Stimulated activated CD4-positive, alpha-beta T cell treated with anti-CD3 and anti-CD28 coated beads, TNF-alpha, amount 100 ng/mL, for 48 hours (primary cell): ENCODE measurements at regions not wholly inside any gene's neighbourhood (a gene's known extent, or its start where the extent isn't known, plus 50 kb on each side); places are given as distances from the start of the nearest gene placed in this dataset.

Experiments used
- DNase-seq, 3 donors: peaks; one replicate each; pipeline ENCODE4 v3.0.0-alpha.2; 2020; ENCODE audit warnings: low read depth in 3 of 3

DNA sequence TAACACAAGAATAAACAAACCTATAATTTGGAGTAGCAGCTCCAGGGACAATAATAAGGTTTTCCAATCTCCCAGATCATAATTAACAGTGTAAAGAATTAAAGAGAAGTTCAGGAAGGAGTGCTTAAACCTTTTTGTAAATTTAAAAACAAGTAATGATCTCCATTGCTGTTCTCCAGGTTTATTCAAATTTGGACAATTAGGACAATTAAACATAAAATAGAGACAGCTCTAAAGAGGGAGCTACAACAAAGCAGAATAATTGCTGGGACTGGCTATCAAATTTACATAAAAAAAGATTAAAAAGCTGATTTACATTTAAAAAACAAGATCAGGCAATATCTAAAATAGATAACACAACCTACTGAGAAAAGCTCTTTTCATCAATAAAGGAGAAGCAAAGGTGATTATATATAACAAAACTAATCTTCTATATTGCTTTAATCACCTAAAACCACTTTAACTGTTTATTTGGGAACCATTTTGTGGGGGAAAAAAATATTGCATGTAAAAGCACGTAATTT, 80.1 kb upstream of the CREB1 start:
- no peak for DNase-seq

DNA sequence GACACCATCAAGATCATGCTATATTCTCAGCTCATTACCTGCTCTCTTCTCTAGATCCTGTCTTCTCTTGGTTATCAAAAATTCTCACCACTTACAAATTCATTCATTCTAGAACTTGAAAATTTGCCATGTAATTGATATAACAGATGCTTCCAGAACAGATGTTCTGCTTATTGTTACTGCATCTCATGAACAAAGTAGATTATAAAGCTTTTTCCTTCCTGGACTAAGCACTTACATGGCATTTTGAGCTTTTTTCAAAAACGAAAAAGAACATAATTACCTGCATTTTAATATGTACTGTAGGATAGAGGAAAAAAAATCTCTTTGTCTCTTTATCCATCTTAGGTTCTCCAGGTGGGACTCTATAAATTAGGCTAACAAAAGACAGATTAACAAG, 79.6 kb upstream of the CREB1 start:
- DNase-seq = no peak

DNA sequence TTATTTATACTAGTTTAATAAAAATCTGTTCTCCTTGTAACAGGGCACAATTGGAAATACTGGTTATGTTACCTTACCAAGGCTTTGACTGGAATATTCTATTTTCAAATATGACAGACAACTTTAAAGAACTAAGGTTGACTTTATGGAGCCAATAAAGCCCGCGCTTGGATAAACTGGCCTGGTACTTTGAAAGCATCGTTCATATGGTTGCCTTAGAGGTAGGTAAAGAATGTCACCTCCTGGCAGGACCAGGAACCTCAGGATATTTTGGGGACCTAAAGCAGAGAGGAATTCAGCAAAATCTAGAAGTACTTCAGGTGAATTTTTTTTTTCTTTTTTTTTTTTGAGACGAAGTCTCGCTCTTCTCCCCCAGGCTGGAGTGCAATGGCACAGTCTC, 71.2 kb upstream of the CREB1 start:
- DNase-seq = no peak

DNA sequence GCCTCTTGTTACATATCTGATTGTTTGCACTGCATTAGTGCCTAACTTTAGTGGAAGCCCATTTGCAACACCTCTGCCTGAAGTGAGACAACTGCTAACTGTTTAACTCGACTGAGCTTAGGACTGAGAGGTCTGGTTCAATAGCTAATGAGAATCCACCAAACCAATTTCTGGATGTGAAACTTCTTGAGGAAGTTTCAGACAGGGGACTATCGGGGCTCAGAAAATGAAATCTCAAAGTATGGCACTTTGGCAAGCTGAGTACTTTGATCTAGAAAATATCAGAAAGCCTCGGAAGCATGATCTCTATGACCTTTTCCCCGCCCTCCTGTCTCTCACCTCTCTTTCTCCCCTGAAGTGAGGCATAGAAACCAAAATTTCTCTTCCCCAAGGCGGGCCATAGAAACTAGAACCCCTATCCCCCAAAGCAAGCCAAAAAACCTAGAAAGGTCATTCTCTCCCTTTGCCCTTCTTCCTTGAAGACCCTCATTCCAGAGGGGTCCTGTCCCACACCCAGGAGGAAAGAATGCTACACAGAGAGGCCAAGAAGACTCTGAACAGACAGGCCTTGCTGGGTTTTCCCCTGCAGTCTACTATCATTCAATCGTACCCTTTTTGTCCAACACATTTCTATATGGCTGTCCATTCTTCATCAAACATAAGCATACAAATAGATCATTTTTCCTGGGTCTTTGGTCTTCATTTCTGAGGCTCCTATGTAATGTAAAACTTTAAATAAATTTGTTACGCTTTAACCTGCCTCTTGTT, 69.6 kb upstream of the CREB1 start:
- no peak for DNase-seq

DNA sequence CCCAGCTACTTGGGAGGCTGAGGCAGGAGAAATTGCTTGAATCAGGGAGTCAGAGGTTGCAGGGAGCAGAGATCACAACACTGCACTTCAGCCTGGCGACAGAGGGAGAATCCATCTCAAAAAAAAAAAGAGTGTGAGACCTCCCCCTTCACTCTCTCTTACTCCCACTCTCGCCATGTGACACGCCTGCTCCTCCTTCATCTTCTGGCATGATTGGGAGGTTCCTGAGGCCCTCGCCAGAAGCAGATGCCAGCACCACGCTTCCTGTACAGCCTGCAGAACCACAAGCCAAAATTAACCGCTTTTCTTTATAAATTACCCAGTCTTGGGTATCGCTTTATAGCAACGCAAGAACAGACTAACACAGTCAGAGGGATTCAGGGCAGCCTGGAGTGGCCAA, 66.3 kb upstream of the CREB1 start:
- DNase-seq = no peak

DNA sequence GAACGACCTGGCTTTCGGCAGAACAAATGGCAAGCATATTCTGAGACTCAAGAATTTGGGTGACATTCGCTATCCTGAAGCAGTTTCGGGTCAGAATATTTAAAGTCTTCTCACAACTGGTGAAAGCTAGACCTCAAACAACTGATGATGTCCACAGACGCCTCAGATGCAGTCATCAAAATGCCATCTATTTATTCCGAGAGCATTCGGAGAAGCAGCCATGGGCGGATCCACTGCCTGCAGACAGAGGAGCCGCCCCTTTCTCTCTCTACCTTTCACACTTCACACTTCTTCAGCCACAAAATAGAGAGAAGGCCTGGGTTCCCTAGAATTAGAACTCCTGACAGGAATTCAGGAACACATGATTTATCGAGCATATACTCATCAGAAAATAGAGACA, 65.8 kb upstream of the CREB1 start:
- no peak for DNase-seq

DNA sequence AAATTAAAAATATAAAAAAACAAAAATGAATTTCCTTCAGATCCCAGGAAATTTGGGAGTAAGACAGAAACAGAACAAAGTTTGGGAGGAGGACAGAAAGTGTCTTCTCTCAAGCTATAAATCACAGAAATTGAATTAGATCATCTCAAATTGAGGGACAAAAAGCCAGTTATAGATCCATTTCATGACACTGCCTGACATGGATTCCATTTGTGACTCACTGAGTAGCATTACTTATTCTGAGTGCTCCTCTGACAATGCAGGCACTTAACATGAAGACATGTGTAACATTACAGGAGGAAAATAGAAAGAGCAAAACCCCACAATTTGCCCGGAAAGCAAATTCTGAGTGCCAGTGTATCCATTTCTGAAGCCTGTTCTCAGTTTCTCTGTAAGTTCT, 63.9 kb upstream of the CREB1 start:
- no peak for DNase-seq

DNA sequence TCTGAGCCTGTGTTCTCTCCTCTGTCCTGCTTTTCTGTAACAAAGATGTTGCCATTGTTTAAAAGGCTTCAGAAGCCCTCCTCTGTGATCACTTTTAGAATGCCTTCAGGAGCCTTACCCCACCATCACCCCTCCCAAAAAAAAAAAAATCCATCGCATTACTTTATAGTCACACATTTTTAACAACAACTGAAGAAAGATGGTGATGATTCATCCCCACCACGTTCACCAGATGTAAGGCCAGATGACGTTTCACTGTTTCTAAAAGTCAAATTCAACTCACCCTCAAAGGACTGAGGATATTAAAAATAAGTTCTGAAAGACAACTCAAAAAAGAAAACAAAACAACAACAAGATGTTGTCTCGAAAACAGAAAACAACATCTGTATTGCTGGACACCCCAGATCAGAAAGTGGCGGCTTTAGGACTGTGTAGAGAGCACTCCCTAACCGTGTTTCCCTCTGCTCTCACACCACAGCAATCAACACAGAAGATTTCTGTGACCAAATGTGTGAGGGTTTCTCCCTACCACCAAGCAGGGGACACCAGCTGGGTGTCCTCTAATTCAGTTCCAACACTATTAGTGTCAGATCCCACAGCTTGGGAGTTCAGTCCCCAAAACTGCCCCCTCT, 61.9 kb upstream of the CREB1 start:
- no peak for DNase-seq

DNA sequence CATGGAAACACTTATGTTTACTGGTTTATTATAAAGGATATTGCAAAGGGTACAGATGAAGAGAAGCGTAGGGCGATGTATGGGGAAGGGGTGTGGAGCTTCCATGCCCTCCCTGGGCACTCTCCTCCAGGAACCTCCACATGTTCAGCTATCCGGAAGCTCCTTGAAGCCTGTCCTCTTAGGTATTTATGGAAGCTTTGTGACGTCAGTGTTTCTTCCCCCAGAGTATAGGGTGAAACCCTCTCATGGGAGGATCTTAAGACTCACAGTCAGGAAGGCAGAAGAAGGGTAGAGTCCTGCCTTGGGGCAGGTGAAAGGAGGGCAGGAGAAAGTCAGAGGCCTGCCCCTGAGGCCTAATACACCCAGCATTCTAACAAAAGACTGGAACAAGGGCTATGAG, 61.3 kb upstream of the CREB1 start:
- DNase-seq = no peak

DNA sequence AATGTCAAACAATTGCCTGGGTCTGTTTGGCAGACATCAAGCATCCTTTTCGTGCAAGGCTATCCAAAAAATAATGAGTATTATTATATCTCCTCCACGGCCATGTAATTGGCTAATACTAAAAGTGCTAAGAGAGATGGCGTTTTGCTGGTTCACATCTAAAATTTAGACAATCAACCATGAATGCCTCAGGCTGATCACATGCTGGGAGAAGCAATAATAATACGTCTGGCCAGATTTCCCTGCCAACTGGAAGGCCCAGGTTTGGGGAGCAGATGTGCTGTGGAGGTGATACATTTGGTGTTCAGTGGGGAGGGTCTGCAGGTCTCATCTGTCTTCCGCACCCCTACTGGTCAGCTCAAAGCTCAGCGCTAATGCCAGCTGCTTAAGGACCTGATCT, 60.3 kb upstream of the CREB1 start:
- no peak for DNase-seq

DNA sequence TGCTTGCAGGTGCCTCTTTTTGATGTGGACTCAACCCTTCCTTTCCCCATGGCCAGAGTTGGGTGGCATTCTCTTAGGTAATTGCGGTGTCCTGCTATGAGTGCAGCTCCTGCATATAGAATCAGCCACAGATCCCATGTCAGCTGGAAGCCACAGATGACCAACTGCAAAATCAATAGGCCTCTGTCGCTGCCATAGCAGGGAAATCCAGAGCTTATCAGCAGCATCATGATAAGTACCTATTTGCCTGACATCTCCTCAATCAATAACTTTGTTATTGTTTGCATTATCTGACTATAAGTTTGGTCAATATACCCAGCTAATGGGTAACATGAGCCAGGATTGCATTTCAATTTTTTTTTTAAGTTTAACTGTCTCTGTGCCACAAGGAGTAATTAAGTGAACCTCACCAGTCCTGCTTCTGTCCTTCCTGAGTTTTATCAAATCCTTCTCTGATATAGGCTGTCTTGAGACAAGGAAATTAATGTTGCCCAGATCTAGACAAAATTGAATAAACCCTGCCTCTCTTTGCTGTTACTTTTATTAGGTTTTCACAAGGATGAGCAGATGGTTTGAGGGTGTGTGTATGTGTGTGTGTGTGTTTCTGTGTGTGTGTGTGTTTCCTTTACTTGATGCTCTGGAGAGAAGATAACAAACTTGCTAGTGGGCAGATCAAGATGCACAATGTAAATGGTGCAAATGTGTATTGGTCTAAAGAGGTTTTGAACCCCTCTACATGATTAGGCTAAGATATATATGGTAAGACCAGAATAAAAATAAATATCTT, 59.6 kb upstream of the CREB1 start:
- DNase-seq = no peak

DNA sequence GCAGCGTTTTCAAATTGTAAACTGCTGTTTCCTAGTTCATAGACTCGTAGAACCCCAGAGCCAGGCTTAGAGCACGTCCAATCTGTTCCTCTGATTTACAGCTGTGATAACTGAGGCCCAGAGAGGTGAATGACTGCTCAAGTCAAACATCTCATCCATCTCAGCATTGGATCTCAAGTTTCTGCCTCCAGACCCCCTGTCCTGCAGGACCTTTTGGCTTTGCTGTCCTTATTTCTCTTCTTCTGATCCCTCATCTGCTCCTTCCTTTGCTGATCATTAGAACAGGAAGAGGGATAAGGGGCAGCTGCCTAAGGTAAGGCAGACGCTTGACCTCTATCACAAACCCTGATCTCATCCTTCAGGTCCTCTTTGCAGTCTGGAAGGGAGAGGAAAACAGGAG, 58.5 kb upstream of the CREB1 start:
- DNase-seq = no peak

DNA sequence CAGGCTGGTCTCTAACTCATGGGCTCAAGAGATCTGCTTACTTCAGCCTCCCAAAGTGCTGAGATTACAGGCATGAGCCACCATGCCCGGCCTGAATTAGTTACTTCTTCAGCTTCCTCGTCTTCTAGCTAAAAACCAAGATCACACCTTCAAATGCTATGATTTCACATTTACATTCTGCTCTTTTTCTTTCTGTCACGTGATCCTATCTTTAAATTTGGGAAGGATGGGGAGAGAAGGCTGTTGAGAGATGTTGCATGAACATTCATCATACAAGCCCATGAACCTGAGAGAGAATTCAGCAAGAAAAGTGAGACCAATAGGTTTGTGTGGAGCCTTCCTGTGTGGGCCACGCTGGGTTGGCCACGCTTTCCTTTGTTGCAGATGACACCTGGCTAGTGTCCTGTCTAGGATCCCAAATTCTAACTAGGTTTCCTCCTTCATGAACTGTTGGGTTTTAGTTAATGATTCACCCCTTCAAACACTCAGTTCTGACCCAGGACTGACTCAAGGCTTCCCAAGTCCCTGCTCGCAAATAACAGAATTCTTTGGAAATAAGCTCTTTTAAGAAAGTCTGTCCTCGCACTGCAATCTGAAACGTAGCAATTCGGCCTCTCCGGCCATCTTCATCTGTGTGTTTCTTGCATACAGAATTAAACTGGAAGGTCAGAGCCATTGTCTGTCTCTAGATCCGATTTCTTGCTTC, 57.3 kb upstream of the CREB1 start:
- DNase-seq = no peak

DNA sequence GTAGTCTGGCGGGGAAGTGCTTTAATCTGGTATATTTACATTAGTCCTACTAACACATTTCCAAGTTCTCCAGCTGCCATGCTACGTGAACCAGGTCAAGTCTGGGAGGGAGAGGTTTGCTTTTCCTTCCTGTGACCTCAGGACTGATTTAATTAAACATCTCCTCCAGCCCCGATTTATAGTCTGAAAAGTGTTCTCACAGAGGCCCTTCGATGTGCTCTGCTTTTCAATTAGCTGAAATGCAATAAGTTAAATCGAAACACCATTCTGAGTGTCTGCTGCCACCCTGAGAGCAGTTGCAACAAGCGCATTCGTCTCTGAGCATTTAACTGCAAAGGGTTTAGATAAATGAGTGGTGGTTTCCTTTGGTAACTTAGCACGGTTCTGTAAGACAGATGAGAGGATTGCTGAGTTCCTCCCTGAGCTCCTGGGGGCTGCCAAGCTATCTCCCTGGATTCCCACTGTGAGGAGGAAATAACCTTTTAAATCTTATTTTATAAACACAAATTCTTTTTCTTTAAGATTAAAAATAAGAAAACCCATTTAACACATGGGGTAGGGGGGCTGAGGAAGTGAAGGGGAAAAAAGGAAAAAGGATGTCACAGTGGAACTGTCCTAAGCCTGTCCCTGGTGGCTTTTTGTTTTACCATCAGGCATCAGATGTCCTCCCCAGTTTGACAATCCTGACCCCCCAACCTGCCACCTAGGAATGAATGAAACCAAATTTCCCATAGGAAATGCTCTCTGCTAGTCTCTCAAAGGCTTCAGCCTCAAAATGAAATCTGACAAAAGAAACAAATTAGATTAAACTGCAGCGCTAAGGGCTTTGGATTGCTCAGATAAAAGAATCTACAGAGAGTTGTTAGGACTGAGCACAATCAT, 56.5 kb upstream of the CREB1 start:
- peak in 1 of 3 donors; percentile 26 for DNase-seq

DNA sequence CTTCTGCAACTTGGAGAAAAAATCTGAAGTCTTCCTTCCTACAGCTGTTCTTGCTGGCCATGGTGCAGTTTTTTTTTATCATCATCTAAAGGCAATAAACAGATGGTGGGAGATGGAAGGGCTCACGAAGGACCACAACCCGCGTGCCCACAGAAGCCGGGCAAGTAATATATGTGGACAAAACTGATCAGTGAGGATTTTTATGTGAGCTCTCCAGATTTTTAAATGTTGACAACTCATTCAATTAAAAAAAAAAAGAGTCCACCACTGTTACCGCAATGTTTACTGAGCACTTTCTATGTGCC, 55.9 kb upstream of the CREB1 start:
- no peak for DNase-seq

DNA sequence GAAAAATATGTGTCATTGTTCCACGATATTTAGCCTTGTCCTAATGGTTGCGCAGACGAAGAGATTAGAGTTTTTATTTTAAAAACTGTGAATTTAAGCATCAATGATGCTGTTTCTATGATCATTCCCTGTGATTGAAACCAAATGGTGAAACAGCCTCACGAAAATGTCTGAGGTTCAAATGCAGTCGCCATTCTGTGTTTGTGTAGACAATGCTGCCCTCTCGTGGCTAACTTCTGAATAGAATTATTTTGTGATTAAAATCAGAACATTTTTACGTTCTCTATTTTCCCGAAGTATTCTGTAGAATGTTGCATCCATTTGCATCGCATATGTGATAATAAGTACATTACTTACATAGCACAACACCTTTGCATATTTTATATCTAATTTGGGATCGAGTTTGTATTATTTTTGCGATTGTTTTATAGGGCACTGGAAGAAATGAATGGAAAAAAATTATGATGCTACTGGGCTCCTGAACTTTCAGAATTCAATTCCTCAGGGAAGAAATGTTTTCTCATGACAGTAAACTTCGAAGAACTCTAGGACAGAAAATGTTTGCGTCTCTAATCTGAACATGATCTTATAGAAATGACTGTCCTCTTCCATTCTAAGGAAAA, 54.8 kb upstream of the CREB1 start:
- peak in 2 of 3 donors; percentile 33 to 34 for DNase-seq

DNA sequence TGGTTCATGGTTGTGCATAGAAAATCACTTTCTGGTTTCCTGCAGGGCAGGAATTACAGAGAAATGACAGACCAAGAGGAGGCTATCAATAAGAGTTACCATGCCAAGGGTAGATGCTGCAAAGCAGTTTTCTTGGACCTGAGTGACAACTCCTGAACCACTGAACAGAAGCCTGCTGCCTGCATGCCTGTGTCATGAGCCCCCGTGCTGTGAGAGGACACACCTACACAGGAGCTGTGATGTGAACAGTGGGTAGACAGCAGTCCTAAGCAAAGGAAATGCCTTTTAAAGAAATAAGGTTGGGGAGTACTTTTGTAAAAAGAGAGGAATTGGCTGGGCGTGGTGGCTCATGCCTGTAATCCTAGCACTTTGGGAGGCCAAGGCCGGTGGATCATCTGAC, 54.2 kb upstream of the CREB1 start:
- DNase-seq = no peak

DNA sequence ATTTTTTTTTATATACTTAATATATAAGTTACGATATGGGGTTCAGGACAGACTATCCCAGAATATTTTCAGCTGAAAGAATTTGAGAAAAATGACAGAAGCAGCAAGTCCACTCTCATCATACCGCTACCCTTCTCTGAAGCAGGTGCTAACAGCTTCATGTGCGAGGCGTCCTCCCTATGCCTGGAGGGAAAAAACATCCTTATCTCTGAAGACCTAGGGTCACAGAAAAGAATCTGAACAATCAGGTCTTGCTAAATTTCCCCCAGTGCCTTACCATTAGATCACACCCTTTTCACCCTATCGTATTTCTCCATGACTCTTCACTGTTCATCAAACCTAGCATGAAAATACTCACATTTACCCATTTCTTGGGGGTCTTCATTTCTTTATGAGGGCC, 51.9 kb upstream of the CREB1 start:
- no peak for DNase-seq

DNA sequence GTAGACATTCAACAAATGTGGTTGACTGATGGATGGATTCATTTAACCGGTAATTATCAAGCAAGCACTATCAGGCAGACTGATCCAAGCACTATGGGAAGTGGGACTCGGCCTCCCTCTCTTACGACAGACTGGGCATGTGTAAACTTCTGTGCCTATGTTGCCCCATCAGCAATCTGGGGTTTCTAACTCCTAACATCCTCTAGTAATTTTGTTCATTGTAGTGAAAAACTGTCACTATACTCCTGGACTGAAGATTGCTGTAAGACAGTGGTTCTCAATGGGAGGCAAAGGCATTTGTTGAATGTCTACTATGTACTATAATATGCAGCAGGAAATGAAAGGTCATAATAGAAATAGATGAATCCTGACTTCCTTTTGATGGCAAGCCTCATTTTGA, 51.2 kb upstream of the CREB1 start:
- no peak for DNase-seq

DNA sequence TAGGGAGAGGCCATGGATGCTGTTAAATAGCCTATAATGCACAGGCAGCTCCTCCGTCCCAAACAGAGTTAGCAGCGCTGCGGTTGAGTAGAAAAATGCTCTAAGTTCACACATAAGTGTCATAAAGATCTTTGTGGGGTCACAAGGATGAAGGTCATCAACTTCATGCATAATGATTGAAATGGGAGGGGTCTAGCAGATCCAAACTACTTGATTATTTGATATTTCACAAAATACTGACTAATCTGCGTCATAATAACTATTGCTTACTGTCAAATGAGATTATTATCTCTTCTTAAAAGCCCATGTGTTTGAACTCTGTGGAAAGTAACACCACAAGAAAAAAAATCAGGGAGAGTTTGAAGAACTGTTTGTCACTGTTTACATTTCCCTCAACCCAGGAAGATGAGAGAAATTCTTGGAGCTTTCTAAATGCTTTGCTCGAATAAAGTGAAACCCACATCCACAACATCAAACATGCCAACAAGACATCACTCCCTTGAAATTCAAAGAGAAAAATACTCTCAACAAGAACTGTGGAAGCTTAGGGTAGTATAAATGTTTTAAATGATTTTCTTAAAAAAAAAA, 50.5 kb upstream of the CREB1 start:
- no peak for DNase-seq
